DMS114 treated with DMSO at 0.1 percent for 48 hours (cell line): ENCODE measurements at regions not wholly inside any gene's neighbourhood (a gene's known extent, or its start where the extent isn't known, plus 50 kb on each side); places are given as distances from the start of the nearest gene placed in this dataset.

ENCODE experiments used
- DNase-seq: peaks from one replicate; lab custom pipeline; 2025; ENCODE audit not compliant: unreplicated experiment; lab: John Stamatoyannopoulos, UW

GRCh38 chr20:22470620-22471026 lies 113.7 kb downstream of the FOXA2 start:
- DNase-seq, result no peak

- no peak for DNase-seq
Observed at GRCh38 chr20:22466447-22467171, 117.8 kb downstream of the FOXA2 start.

- DNase-seq, result no peak
Observed at GRCh38 chr20:22465622-22466446, 118.5 kb downstream of the FOXA2 start.

- DNase-seq, result no peak
Observed at GRCh38 chr20:22464312-22465003, 119.9 kb downstream of the FOXA2 start.

GRCh38 chr20:22462975-22463914 lies 121.1 kb downstream of the FOXA2 start:
- no peak for DNase-seq

GRCh38 chr20:22460803-22461202 lies 123.6 kb downstream of the FOXA2 start:
- DNase-seq, result no peak

- DNase-seq, result no peak
Observed at GRCh38 chr20:22460231-22460630, 124.1 kb downstream of the FOXA2 start.

GRCh38 chr20:22459754-22460153 lies 124.6 kb downstream of the FOXA2 start:
- DNase-seq, result no peak

GRCh38 chr20:22456109-22456508 lies 128.3 kb downstream of the FOXA2 start:
- DNase-seq, result no peak

GRCh38 chr20:22455259-22455658 lies 129.1 kb downstream of the FOXA2 start:
- DNase-seq, result no peak

- DNase-seq, result no peak
Observed at GRCh38 chr20:22453244-22454080, 130.9 kb downstream of the FOXA2 start.

- no peak for DNase-seq
Observed at GRCh38 chr20:22452442-22453011, 131.8 kb downstream of the FOXA2 start.

- no peak for DNase-seq
Observed at GRCh38 chr20:22450537-22450936, 133.8 kb downstream of the FOXA2 start.

GRCh38 chr20:22449188-22449973 lies 135.0 kb downstream of the FOXA2 start:
- no peak for DNase-seq

- DNase-seq, result no peak
Observed at GRCh38 chr20:22447447-22447778, 137.0 kb downstream of the FOXA2 start.

GRCh38 chr20:22446613-22447446 lies 137.5 kb downstream of the FOXA2 start:
- DNase-seq, result no peak

- DNase-seq, result no peak
Observed at GRCh38 chr20:22442318-22442717, 142.1 kb downstream of the FOXA2 start.

- no peak for DNase-seq
Observed at GRCh38 chr20:22438926-22439325, 145.4 kb downstream of the FOXA2 start.
